ENCODE measurements at regions not wholly inside any gene's neighbourhood (a gene's known extent, or its start where the extent isn't known, plus 50 kb on each side); places are given as distances from the start of the nearest gene placed in this dataset.
"Not testable (repeated sequence)": the region's sequence is repeated elsewhere in the genome, so short reads cannot be mapped to it uniquely, and the experiment has no call there.

GRCh38 chr10:84718877-84719616 is 390.7 kb downstream of the CCSER2 start:
- no peak for DNase-seq (ENCODE audit: low spot score)
- no peak for TF ChIP-seq CTCF (IDR thresholded peaks at IDR 0.05; ENCODE audit: extremely low read depth, missing control alignments)

GRCh38 chr10:84719687-84720086 is 391.3 kb downstream of the CCSER2 start:
- TF ChIP-seq CTCF (IDR thresholded peaks at IDR 0.05; ENCODE audit: extremely low read depth, missing control alignments), result no peak
- no peak for DNase-seq (ENCODE audit: low spot score)

- DNase-seq (ENCODE audit: low spot score), result no peak
- TF ChIP-seq CTCF (IDR thresholded peaks at IDR 0.05; ENCODE audit: extremely low read depth, missing control alignments), result no peak
These were observed 399.0 kb downstream of the CCSER2 start for GRCh38 chr10:84727398-84727797.

- not testable (repeated sequence) for DNase-seq (ENCODE audit: low spot score)
These were observed 410.7 kb downstream of the CCSER2 start for GRCh38 chr10:84739126-84739525.

GRCh38 chr10:84739641-84740040 is 411.3 kb downstream of the CCSER2 start:
- TF ChIP-seq CTCF (IDR thresholded peaks at IDR 0.05; ENCODE audit: extremely low read depth, missing control alignments), result no peak
- DNase-seq (ENCODE audit: low spot score), result no peak

- no peak for DNase-seq (ENCODE audit: low spot score)
- TF ChIP-seq CTCF (IDR thresholded peaks at IDR 0.05; ENCODE audit: extremely low read depth, missing control alignments), result no peak
These were observed 415.1 kb downstream of the CCSER2 start for GRCh38 chr10:84743483-84743882.

- DNase-seq (ENCODE audit: low spot score), result no peak
- TF ChIP-seq CTCF (IDR thresholded peaks at IDR 0.05; ENCODE audit: extremely low read depth, missing control alignments), result no peak
These were observed 426.9 kb downstream of the CCSER2 start for GRCh38 chr10:84755311-84755710.

- not testable (repeated sequence) for DNase-seq (ENCODE audit: low spot score)
These were observed 428.3 kb downstream of the CCSER2 start for GRCh38 chr10:84756653-84757052.

GRCh38 chr10:84761994-84762614 is 433.7 kb downstream of the CCSER2 start:
- DNase-seq (ENCODE audit: low spot score), result not testable (repeated sequence)

Data from GM20000 (cell line).